GM18517 (cell line): ENCODE measurements at regions not wholly inside any gene's neighbourhood (a gene's known extent, or its start where the extent isn't known, plus 50 kb on each side); places are given as distances from the start of the nearest gene placed in this dataset.
"Not testable (repeated sequence)": the region's sequence is repeated elsewhere in the genome, so short reads cannot be mapped to it uniquely, and the experiment has no call there.

ENCODE experiments used
- ATAC-seq: cut with Tn5 transposase; IDR thresholded peaks from one replicate; pipeline ENCODE4 v1.9.1; 2021; ENCODE audit warnings: mild to moderate bottlenecking, moderate library complexity; ENCODE audit not compliant: unreplicated experiment

DNA sequence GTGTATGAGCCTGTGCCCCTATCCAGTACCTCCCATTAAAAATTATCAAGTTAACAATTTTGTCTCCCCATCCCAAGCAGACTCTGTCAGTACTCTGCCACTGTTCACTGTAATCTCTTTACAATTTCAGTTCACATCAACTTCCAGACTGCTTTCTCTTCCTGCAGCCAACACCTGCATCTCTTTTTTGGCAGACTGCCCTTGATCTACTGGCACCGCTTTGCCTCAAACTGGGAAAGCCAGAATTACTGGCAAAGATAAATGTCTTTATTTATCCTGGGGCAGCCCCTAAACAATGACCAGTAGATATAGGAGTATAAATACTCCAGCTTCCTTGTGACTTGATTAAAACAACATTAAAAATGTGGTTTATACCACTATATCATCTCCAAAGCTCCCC, 494.1 kb downstream of the ZNF385D start:
- no peak for ATAC-seq

DNA sequence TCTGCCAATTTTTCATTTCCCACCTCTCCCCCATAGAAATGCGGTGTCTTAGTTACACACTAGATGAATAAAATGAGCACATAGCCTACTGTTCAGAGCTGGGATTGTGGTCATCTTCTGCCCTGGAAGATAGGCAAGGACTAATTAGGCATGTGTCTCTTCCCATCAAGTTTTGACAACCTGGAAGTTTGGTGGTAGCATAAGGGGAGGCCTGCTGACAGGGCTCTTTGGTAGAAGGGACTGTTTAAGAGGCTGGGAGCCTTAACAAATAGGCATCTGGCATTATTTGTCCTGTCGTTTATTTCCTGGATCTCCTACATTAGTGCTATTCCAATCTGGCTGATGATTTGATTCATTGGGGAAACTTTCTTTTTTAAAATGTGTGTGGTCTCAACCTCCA, 512.3 kb downstream of the ZNF385D start:
- ATAC-seq, result no peak

DNA sequence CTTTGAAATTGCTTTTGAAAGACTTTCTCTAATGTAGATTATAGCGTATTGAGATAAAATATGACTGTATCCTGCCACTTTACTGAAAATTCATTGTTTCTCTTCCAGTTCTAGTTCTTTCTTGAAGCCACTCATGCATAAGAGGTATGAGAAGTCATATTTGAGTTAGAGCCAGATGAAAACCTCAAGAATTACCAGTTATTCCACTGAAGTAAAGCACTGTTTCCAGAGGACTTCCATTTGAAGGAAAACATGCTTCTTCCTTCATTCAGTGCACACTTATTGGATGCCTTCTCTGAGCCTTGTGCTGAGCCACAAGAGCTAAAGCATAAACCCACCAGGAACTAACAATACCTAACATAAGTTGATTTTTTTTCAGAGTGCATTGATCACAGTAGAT, 513.4 kb downstream of the ZNF385D start:
- ATAC-seq, result no peak

GRCh38 chr3:21235491-21235890, 515.5 kb downstream of the ZNF385D start:
- no peak for ATAC-seq

- no peak for ATAC-seq
These were observed 516.1 kb downstream of the ZNF385D start for GRCh38 chr3:21234933-21235332.

DNA sequence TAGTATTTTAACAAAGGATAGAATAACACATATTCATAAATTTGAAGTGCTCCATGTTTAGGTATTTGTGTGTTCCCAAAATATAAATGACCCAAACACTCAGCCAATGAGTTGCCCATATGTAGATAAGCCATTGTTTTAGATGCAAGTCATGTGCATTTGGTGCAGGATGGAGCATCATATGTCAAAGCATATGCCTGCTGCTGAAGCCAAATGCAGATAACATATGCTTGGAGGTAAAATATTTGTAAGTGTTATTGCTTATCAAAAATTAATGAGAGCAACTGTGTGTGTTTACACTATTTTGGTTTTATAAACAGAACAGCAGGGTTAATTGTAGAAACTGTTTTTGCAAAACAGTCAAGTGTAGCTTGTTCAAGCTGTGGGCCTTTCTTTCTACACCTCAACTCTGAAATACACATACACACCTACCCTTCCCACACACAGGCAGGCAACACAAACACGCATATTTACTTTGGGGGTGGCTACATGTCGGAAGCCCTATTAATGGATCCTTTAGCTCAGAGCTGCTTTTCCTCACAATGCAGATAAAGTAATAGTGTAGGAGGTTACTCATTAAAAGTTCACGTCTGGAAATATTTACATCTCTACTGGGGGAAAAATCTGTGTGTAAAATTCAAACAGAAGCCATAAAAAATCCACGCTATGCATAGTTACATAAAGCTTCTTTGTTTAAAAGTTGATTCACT, 521.4 kb downstream of the ZNF385D start:
- no peak for ATAC-seq

DNA sequence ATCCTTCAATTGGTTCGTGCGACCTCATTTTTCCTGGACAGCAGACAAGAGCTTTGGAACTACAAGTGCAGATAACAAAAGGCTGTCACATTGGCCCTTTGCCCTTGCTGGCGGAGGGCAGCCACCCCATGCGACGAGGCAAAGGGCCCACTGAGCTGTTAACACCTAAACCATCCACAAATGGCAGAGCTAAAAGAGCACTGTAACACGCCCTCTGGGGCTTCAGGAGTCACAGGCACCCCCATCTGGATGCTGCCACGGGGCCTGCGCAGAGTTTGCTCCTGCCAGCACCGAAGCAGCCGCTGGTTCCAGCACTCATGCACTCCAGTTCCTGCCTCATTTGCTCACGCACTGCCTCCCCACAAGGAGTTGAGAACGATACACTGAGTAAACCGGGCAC, 524.9 kb downstream of the ZNF385D start:
- ATAC-seq, result no peak

GRCh38 chr3:21220944-21221343, 530.1 kb downstream of the ZNF385D start:
- ATAC-seq, result no peak

DNA sequence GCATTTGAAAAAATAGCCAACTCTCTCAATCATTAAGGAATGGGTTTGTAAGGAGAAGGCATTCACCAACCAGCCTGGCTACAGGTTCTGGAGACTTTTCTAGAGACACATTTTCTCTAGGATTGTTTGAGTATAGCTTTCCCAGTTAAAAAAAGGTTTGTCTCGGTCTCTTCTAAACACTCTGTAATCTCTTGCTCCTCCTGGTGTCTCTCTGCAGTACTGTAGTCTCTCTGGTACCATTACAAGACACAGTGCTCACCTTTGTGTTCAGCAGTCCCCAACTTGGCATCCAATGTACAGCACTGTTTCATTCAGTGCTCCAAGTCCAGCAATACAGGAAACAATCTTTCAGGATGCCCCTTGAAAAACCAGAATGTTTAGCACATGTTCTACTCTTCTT, 534.4 kb downstream of the ZNF385D start:
- no peak for ATAC-seq

GRCh38 chr3:21204122-21204521, 546.9 kb downstream of the ZNF385D start:
- ATAC-seq, result not testable (repeated sequence)

DNA sequence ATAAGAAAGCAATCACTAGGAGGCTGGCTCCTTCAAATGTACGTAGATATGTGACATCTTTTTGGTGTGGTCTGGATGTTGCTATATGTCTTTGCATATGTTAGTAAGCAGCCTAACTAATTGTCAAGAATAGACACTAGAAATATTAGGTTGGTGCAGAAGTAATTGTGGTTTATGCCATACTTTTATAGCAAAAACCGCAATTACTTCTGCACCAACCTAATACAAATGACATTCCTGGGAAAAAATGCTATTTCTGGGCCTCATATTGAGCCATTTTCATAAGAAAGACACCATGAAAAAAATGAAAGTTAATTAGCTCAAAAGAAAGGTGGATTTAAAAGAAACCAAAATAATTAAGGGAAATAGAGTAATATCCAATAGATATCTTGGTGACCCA, 555.8 kb downstream of the ZNF385D start:
- ATAC-seq, result no peak

- ATAC-seq, result not testable (repeated sequence)
These were observed 557.0 kb downstream of the ZNF385D start for GRCh38 chr3:21194036-21194435.

GRCh38 chr3:21188459-21188858, 562.6 kb downstream of the ZNF385D start:
- ATAC-seq, result no peak

GRCh38 chr3:21185816-21186314, 565.1 kb downstream of the ZNF385D start:
- ATAC-seq, result no peak

GRCh38 chr3:21174461-21174860, 576.5 kb downstream of the ZNF385D start:
- ATAC-seq, result no peak

- no peak for ATAC-seq
These were observed 580.0 kb downstream of the ZNF385D start for GRCh38 chr3:21170964-21171363.

DNA sequence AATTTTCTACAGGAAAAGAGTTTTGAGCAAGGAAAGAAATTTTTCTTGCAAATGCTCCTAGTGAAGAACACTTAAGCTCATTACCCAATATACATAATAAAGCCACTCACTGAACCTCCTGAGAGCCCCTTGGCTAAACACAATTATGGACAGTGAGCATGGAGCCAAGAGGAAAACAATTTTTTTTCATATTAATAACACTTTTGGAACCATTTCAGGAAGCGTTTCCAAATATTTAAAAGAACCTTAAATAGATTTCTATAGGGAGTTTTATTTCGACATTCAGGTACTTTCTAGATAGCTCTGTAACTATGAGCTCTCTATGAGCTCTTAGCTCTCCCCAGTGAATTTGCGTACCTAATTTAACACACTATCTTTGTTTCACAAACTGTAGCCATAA, 581.1 kb downstream of the ZNF385D start:
- ATAC-seq, result no peak

DNA sequence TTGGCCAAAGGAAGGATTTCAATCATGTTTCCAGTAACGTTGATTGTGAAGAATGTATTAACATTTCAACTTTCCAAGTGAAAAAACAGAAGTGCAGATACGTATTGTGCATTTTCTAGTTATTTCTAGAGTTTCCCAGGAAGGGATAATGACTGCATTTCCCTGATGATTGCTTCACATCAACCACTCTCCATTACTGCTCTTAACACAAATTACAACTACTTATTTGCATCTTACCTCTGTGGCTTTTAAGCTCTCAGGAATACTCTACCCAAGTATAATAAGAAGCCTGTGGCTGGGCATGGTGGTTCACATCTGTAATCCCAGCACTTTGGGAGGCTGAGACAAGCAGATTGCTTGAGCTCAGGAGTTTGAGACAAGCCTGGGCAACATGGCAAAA, 582.5 kb downstream of the ZNF385D start:
- ATAC-seq, result no peak

- ATAC-seq, result no peak
These were observed 587.1 kb downstream of the ZNF385D start for GRCh38 chr3:21163956-21164355.

DNA sequence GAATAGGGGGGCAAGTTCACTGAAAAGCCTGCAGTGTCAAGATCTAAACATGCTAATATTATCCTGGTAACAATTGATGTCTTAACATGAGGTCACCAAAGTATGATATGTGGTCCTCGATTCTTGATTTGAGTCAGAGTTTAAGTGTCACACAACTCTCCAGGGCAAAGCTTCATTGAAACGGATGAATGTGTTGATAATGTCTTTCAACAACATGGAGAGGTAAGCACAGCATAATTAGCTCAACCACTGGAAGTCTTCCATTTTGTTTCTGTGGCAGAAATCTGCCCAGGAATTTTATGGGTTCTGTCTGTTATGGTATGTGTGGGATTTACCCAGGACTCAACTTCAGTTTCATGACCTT, 591.5 kb downstream of the ZNF385D start:
- ATAC-seq, result no peak

- ATAC-seq, result no peak
These were observed 592.0 kb downstream of the ZNF385D start for GRCh38 chr3:21158861-21159542.

DNA sequence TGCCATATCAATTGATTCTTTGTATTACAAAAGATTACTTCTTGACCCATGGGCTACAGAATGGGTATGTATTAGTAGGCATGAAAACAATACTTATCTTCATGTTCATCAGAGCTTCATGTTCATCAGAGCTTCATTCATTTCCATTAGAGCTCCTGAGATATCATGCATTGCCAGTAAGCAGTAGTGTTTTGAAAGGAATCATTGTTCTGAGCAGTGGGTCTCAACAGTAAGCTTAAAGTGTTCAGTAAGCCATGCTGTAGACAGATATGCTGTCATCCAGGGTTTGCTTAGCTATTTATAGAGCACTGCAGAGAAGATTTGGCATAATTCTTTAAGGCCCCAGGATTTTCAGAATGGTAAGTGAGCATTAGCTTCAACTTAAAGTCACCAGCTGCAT, 596.1 kb downstream of the ZNF385D start:
- no peak for ATAC-seq

GRCh38 chr3:21152555-21152954, 598.5 kb downstream of the ZNF385D start:
- no peak for ATAC-seq
